ENCODE measurements at regions not wholly inside any gene's neighbourhood (a gene's known extent, or its start where the extent isn't known, plus 50 kb on each side); places are given as distances from the start of the nearest gene placed in this dataset.

- TF ChIP-seq CTCF (IDR thresholded peaks at IDR 0.05; ENCODE audit: poor library complexity) (no peak), EZH2 (IDR thresholded peaks at IDR 0.05; ENCODE audit: borderline replicate concordance) (no peak)
Observed at GRCh38 chr2:45114221-45114955, 105.1 kb upstream of the SIX2 start.
